Limb (tissue), 2 donors: ENCODE measurements at regions not wholly inside any gene's neighbourhood (a gene's known extent, or its start where the extent isn't known, plus 50 kb on each side); places are given as distances from the start of the nearest gene placed in this dataset.

ENCODE experiments used
- DNase-seq, 2 donors: peaks; one replicate each; pipeline ENCODE4 v3.0.0-alpha.2; 2016; ENCODE audit errors: extremely low spot score in 2 of 2

DNA sequence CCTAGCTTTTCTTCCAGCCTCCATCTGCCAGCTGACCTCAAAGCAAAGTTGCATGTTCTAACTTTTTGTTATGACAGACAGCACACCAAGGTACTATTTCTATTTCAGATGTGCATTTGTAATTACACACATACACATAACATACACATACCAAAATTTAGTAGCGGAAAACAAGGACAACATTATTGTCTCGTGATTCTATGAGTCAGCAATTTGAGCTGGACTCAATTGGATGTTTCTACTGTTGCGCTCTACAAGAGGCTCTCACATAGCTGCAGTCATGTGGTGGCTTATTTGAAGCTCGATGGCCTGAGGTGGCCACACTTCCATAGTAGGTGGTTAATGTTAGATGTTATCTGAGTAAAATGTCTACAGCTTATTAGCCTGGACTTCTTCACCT, 1010.1 kb upstream of the B3GALT2 start:
- no peak for DNase-seq

DNA sequence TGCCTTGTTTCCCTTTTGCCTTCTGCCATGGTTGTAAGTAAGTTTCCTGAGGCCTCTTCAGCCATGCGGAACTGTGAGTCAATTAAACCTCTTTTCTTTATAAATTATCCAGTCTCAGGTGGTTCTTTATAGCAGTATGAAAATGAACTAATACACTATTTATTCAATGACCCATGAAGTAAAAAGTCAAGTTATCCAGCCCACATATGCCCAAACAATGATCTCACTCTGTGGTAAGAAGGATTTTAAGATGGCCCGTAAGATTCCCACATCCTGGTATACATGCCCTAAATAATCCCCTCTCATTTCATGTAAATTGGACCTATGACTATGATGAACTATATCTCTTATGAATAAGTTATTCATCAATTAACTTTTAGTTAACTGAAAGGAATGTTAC, 1008.3 kb upstream of the B3GALT2 start:
- no peak for DNase-seq

DNA sequence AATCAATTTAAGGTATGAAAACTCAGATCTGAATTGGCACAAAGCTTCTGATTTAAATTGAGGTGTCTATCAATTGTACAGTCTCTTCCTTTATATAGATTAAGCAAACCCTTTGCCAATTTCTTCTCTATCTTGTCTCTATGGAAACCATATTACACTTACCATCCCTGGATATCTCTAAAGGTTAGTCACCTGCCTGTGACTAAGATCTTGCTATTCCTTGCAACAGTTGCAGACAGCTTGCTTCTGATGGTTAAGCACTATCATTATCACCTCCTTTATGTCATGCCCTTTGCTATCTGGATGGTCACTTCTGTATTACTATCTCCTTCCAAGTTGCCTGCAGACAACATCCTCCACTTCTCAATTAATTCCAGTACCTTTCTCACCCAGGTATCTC, 998.6 kb upstream of the B3GALT2 start:
- DNase-seq: no peak

DNA sequence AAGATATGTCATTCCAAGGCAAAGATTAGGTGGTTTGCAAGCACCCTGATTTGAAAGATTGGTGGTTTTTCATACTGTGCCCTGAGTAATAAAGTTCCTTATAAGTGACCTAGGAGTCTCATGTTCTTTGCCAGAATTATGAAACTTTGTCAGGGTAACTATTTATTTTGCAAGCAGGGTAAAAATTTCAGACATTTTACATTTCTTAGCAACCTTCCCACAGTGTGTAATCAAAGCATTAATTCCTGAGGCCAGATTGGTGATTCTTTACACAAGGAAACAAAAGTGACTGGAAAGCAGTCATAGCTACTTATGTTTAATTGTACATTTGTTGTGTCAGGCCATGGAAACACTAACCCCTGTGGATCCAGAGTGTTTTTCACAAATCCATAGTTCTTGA, 998.0 kb upstream of the B3GALT2 start:
- DNase-seq: no peak

DNA sequence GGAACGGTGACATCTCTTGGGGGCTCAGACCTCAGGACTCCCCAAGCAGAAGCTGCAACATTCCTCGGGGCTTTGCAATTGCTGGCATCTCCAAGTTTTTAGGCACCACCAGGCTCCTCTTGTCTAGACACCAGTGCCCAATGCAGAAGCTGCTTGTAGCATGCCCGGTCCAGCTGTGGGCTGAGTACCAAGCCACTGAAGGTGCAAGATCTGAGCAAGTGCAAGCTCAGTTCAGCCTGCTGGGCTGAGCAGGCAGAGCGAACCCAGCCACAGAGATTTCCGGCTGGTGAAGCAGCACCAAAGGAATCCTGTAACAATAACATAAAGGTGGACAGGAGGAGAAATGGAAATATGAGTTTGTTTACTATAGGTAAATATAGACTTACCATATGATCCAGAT, 995.4 kb upstream of the B3GALT2 start:
- DNase-seq: no peak

DNA sequence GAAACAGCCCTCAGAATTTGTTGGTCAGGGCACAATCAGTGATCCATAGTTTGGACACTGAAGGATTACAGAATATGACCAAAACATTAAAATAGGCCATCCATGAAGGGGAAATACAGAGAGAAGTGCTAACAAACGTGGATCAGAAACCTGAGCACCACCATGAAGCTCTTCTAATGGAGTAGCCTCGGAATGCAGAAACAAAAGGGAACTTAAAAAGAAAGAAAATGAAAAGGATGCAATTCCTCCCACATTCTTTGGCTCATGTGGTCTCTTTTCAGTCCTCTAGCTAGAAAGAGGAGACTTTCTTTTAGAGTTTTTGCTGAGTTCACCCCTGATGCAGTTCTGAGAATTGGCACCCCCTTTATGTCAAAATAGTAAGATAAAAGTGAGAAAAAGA, 989.8 kb upstream of the B3GALT2 start:
- no peak for DNase-seq

DNA sequence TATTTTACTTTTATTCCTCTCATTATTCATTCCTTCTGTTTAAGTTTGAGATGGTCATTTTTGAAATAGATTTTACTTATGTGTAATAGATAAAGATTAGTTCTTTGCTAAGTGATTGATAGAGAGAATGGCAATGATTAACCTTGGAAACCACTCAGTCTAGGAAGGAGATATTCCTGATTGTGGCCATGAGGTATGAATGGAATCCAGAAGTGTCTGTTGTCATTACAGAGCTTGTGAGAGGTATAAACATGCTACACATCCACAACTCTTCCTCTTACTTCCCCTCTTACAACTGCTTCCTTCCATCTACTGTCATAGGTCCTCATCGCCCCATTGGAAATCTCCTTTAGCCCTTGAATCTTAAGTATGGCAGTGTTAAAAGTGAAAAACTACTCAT, 988.8 kb upstream of the B3GALT2 start:
- DNase-seq: no peak

DNA sequence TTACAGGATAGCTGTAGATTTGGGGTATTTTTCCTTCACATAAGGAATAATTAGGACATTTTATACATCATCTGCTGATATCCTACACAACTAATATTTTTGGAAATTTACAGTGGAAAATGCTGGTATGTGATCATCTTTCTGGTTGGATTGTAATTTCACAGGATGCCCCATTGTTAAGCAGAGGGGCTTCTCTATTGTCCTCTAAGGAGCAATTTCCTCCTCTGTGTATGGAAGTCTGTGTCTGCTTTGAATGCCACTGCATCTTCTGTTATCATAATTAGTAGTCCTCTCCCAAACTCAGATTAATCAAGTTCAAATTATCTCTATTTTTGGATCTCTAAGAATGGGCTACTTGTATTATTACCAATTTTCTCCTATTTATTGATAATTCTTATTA, 988.1 kb upstream of the B3GALT2 start:
- no peak for DNase-seq

DNA sequence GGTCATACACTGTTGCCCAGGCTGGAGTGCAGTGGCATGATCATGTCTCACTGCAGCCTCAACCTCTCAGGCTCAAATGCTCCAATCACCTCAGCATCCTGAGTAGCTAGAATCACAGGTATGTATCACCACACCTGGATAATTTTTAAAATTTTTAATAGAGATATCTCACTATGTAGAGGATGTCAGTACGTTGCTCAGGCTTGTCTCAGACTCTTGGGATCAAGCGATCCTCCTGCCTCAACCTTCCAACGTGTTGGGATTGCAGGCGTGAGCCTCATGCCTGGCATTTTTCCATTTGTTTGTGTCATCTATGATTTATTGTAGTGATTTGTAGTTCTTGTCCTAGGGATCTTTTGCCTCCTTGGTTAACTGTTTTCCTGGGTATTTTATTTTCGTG, 985.2 kb upstream of the B3GALT2 start:
- DNase-seq: no peak

DNA sequence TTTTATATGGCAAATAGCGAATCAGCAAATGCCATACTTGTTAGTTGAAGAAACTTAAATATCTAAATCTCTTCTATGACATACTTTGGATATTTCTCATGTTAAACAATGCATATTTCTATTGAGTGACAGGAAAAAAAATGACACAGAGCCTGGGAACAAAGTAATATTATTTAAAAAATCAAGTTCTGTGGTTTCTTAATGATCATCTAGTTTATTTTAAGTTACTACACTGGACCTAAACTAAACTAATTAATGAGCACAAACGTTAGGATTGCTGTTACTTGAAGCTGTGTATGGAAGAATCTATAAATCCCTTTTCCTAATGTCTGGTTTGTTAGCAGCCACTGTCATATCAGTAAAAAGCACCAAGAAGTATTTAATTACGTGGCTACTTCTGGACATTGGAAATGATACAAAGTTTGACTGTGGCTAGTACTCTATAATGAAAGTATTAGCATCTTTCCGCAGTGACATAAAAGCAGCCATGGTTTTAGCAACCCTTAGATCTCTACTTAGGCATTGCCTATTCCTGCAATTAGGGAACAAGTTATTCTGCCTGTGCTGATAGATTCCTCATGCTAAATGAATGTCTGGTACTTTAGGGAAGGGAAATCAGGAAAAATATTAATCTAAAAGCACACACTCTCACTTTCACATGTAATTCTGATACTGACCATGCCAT, 981.7 kb upstream of the B3GALT2 start:
- DNase-seq: no peak

DNA sequence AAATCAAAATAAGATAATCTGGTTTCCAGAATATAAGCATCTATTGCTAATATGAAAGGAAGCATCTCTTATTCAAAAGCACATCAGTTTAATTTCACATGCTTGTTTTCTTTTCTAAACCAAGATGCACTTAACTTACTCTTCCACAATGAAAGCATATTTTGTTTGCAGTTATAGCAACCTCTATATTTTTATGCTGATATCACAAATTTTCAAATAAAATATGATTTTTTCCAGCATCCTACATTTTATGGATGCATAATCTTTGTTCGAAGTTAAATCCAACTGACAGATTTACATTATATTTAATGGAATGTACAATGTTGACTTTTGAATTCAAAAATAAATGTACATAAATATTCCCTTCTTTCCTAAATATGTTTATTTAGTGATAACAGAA, 978.3 kb upstream of the B3GALT2 start:
- DNase-seq: no peak

DNA sequence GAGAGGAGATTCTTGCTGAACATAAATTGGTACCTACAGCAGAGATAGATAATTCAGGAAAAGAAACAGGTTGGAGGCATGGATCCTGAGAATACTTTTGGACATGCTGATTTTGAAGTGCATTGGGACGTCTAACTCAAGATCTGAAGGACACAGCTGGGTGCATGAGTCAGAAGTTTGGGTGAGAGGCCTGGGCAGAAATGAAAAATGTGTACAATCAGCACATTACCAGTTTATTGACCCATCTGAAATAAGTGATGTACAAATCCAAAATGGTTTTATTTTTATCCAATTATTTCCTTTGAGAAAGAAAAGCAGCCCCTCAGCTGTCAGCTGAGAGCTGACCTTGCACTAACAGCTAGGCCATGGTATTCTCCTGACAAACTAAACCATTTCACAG, 975.2 kb upstream of the B3GALT2 start:
- DNase-seq: no peak

DNA sequence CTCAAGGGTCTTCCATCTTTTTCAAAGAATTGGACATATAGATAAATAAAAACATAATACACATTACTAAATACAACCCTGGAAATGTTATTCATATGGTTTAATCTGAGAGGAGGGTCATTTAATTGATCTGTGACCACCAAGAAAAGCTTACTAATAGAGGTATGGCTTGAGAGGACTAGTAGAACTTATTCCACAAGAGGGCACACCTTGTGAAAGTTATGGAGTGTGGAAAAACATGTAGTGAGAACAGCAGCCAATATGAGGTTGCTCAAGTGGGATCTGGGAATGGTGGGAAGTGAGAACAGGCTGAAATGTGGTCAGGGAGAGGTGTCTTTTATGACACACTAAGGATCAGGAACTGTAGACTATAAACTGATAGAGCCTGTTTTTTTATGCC, 973.5 kb upstream of the B3GALT2 start:
- DNase-seq: no peak

DNA sequence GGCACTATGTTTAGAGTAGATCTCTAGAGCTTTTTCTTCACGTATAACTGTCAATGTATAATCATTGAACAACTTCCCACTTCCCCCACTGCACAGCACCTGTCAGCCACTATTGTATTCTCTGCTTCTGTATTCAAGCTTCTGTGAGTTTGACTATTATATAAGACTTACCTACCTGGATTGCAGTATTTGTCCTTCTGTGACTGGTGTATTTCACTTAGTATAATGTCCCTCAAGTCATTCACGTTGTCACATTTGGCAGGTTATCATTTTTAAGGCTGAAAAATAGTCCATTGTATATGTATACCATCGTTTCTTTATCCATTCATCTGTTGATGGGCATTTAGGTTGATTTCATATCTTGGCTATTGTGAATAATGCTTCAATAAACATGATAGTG, 969.5 kb upstream of the B3GALT2 start:
- no peak for DNase-seq

DNA sequence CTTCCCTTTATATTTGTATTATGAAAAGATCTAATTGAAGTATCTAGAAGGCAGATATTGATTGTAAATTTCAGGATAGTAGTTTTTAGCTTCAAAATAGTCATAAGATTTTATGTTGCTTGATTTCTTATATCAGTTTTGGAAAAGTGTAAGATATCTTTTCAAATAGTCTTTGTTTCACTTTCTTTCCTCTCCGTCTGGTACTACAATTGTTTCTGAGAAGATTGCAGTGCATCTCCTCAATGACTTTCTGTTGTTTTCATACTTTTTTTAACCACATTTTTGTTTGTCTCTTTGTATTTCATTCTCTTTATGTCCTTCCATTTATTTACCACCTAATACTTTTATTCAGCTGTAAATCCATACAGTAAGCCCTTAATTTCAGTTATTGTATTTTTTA, 964.6 kb upstream of the B3GALT2 start:
- no peak for DNase-seq

DNA sequence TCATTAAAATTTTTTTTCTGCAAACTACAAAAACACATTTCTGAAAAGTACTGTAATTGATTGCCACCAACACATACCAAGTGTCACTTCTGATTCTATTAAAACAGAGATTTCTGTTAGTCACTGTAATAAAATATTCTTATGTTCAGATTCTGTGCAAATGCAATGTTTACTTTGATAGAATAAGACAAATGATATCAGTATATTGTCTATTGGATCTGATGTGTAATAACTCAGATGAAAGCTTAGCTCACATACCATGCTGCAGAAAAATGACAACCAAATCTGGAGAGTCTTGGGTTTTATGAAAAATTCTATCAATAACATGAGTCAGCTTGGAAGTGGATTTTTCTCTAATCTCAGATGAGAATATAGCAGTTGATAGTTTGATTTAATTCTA, 963.8 kb upstream of the B3GALT2 start:
- DNase-seq: no peak

DNA sequence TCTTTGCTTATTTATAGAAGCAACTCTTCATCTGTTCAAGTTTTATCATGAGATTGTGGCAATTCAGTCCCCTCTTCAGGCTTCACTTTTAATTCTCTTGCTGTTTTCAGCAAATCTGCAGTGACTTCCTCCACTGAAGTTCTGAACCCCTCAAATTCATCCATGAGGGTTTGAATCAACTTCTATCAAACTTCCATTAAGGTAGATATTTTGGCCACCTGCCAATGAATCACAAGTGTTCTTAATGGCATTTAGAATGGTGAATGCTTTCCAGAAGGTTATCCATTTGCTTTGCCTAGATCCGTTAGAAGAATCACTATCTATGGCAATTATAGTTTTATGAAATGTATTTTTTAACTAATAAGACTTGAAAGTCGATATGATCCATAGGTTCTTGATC, 946.7 kb upstream of the B3GALT2 start:
- no peak for DNase-seq

DNA sequence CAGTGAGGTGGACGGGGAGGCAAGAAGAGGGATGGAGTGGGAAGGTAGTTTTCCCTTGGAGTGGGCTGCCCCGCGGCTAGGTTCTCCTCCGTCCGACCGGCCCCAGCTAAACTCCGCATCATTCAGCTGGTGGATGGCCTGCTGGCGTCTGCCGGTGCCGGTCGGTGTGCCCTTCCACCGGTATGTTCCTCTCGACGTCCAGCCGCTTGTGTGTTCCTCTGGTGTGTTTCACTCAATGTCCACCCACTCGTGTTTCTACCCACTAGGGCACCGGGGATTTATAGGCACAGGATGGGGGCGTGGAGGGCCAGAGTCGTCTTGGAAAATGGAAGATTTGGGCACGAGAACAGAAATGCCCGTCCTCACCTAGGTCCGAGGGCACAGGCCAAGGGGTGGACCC, 931.7 kb upstream of the B3GALT2 start:
- DNase-seq: no peak

DNA sequence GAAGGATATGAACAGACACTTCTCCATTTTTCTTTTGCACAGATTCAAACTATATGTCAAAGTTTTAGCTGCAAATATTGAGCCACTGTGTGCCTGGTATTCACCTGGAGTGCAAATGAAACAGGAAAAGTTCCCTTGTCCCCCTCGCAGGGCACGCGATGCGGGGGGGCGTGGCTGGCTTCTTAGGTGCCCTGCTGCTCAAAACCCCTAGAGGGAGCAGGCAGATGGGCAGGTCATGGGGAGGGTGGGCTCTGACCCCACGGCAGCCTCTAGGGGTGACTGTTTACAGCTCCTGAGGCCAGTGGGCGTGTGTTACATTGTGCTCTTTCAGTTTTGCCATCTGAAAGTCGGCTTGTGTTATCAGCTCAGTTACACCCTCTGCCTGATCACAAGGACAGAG, 931.2 kb upstream of the B3GALT2 start:
- DNase-seq: no peak

DNA sequence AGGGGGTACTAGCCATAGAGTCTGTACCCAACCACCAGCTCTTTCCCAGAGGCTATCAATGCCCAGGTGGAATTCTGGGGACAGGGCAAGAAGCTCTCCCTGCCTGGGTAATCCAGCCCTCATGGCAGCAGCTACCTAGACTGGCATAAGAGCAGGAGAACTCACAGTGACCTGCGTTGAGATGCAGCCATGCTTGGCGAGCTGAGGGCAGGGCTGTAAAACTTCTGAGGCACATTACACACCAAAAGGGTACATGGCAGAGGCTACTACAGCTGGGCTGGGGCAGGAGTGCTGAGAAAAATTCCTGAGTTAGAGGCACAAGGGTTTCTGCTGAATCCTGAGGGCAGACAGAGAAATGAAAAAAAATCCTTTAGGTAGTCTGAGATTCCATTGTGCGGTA, 927.9 kb upstream of the B3GALT2 start:
- DNase-seq: no peak

DNA sequence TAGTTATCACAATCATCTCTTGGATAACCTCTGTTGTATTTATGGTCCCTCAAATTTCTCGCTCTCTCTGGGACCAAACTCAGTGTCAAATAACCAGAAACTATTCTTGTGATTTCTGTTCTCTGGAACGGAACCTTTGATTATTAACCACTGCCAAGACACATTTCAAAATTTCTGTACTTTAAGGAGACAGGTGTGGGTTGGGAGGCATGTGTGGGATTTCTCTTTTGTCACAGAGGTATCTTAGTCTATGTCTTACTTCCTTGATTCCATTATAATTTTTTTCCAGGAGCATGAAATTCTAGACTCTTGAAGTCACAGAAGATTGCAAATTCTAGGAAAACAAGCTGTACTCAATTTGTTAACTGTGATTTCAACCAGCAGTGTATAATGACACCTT, 919.0 kb upstream of the B3GALT2 start:
- no peak for DNase-seq

DNA sequence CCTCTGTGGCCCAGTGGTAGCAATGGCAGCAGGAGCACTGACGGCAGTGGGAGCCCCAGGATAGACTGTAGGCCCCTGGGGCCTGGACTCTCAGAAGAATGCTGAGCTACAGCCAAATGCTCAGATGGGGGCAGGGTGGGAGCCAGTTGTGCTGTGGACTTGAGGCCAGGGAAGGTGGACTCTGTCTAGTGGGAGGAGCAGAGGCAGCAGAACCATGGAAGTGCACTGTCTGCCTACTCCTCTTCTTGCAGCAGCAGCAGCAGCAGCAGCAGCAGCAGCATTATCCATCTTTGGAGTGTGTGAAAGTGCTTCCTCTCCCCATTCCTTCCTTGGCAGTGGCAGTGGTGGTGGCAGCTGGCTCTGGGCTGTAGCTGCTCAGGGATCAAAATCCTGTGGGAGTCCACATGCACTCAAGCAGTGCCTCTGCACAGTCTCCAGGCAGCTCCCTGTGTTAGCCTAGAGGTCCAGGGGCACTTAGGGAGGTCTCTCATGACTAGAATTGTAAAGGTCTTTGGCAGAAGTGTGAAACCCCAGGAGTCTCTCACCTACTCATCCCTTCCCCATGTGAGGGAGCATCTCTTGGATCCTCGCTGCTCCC, 917.9 kb upstream of the B3GALT2 start:
- DNase-seq: no peak

DNA sequence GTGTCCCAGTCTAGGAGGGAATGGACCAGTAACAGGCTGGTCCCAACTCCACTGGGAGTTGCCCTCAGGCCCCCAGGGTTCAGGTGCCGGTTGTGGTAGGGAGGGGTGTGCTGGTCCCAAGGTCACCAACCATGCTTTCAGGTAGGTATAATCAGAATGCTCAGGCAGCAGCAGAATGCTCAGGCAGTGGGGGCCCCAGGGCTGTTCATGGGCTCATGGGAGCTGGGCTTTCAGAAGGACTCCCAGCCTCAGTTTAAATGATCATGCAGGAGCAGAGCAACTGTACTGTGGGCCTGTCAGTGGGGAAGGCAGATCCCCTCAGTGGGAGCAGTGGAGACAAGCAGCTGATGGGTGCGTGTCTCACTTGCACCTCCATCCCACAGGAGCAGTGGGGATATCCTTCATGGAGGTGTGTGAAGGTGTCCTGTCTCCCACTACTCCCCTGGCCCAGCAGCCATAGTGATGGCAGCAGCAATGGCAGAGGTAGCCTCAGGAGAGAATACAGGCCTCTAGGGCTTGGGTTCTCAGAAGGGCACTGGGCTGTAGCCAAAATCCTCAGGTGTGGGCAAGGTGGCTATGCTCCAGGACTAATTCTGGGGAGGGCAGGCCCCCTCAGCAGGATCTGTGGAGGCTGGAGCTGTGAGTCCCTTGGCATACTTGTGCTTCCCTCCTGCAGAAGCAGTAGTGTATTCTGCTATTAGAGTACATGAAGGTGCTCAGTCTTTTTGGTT, 917.3 kb upstream of the B3GALT2 start:
- no peak for DNase-seq
